ENCODE measurements at regions not wholly inside any gene's neighbourhood (a gene's known extent, or its start where the extent isn't known, plus 50 kb on each side); places are given as distances from the start of the nearest gene placed in this dataset.

DNA sequence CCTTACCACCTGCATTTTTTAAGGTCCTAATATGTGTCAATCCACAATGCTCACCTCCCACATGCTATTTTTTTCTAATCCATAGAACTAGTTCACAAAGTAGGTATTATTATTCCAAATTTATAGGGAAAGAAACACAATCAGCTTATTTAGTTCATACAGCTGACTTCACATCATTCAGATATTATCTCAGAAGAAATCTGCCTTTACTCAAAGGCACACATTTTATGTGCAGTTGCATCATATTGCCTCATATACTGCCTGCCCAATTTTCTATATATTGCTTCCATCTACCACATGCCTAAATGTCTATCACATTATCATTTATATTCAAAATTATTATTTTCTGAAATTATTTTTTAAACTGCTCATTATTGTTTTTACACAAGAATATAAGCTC is 88.7 kb upstream of the LUZP2 start:
- TF ChIP-seq, protein P1, sequence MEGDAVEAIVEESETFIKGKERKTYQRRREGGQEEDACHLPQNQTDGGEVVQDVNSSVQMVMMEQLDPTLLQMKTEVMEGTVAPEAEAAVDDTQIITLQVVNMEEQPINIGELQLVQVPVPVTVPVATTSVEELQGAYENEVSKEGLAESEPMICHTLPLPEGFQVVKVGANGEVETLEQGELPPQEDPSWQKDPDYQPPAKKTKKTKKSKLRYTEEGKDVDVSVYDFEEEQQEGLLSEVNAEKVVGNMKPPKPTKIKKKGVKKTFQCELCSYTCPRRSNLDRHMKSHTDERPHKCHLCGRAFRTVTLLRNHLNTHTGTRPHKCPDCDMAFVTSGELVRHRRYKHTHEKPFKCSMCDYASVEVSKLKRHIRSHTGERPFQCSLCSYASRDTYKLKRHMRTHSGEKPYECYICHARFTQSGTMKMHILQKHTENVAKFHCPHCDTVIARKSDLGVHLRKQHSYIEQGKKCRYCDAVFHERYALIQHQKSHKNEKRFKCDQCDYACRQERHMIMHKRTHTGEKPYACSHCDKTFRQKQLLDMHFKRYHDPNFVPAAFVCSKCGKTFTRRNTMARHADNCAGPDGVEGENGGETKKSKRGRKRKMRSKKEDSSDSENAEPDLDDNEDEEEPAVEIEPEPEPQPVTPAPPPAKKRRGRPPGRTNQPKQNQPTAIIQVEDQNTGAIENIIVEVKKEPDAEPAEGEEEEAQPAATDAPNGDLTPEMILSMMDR (IDR thresholded peaks at IDR 0.05), result no peak
- no peak for TF ChIP-seq POLR2A (IDR thresholded peaks at IDR 0.05)
